ENCODE measurements at regions not wholly inside any gene's neighbourhood (a gene's known extent, or its start where the extent isn't known, plus 50 kb on each side); places are given as distances from the start of the nearest gene placed in this dataset.

- TF ChIP-seq CTCF (conservative IDR thresholded peaks at IDR 0.05; ENCODE audit: low read depth, low read length), result 0 out of 2 replicates have a peak, but pooled peaks have one; percentile 15
- no peak for TF ChIP-seq EZH2 (IDR thresholded peaks at IDR 0.05; ENCODE audit: low read length, unreplicated experiment)
- no peak for TF ChIP-seq EZH2phosphoT487 (IDR thresholded peaks at IDR 0.05; ENCODE audit: borderline replicate concordance, low read length)
These were observed 366.5 kb upstream of the KLF6 start for GRCh38 chr10:4151466-4151865.

Measured in PC-3 (cell line).